Pancreas (tissue), 10 donors: ENCODE measurements at regions not wholly inside any gene's neighbourhood (a gene's known extent, or its start where the extent isn't known, plus 50 kb on each side); places are given as distances from the start of the nearest gene placed in this dataset.

Experiments
- ATAC-seq, 4 donors: fragments of 200-7000 bp; cut with Tn5 transposase; one replicate each; pipeline versions ENCODE4 v1.8.0 to v1.9.1; 2020; ENCODE audit warnings: mild to moderate bottlenecking in 4 of 4, moderate library complexity in 4 of 4
- DNase-seq, 6 donors: peaks; one replicate each; pipeline ENCODE4 v3.0.0-alpha.2; 2020
- FAIRE-seq: peaks from 2 replicates; lab custom pipeline; 2012; peaks lifted over from hg19 to GRCh38; lab: Jason Lieb, UNC
- H3K27ac ChIP-seq, 4 donors: fragments of 200-600 bp; sonication (generic); 1 replicate in 3 of 4; 2 replicates in 1 of 4; pipeline versions ENCODE4 v1.5.0 to v1.8.0; 2020
- H3K27me3 ChIP-seq, 4 donors: fragments of 200-600 bp; one replicate each; pipeline ENCODE4 v1.8.0; 2021
- H3K36me3 ChIP-seq, 3 donors: fragments of 200-600 bp; sonication (generic) in 1 of 3; one replicate each; pipeline versions ENCODE4 v1.5.0 to v1.8.0; 2020 to 2021
- H3K4me1 ChIP-seq, 3 donors: fragments of 200-600 bp; one replicate each; pipeline ENCODE4 v1.8.0; 2021
- H3K4me3 ChIP-seq, 4 donors: fragments of 200-600 bp; sonication (generic) in 2 of 4; one replicate each; pipeline versions ENCODE4 v1.5.0 to v1.8.0; 2020 to 2021
- H3K9me3 ChIP-seq, 4 donors: fragments of 200-600 bp; one replicate each; pipeline ENCODE4 v1.8.0; 2021
- CTCF ChIP-seq, 4 donors: fragments of 200-600 bp; sonication (generic) in 3 of 4; IDR thresholded peaks; one replicate each; pipeline versions ENCODE4 v1.5.0 to v1.8.0; 2021; ENCODE audit warnings: antibody characterized with exemption in 4 of 4
- WGBS, 2 donors: extraction: QIAGEN DNeasy Blood & Tissue Kit; methylation state at CpG; one replicate each; pipeline ENCODE4 v1.1.7; 2013; 5-methylcytosine and 5-hydroxymethylcytosine counted together
- intact Hi-C, 3 donors: fragments of 100-400 bp; cut with DNase I; formaldehyde crosslinking; loops; one replicate each; pipeline versions ENCODE4 v1.11.1 to v1.14.2; 2022
- donor health status: healthy with polysubstance abuse.
- donor health status: DM: no; HTN: no; CAD: no; lungs with moderate emphysema.
- donor health status: DM: no; HTN: no; CAD: no.
- donor health status: control.
- donor health status: control.
- donor health status: Bipolar disorder and iron deficiency.
- donor health status: DM: yes; HTN: yes; CAD: no.
- donor health status: DM: no; HTN: no; CAD: no.
- donor health status: DM: no; HTN: no; CAD: no.
- donor health status: DM: yes; HTN: yes; CAD: no.

DNA sequence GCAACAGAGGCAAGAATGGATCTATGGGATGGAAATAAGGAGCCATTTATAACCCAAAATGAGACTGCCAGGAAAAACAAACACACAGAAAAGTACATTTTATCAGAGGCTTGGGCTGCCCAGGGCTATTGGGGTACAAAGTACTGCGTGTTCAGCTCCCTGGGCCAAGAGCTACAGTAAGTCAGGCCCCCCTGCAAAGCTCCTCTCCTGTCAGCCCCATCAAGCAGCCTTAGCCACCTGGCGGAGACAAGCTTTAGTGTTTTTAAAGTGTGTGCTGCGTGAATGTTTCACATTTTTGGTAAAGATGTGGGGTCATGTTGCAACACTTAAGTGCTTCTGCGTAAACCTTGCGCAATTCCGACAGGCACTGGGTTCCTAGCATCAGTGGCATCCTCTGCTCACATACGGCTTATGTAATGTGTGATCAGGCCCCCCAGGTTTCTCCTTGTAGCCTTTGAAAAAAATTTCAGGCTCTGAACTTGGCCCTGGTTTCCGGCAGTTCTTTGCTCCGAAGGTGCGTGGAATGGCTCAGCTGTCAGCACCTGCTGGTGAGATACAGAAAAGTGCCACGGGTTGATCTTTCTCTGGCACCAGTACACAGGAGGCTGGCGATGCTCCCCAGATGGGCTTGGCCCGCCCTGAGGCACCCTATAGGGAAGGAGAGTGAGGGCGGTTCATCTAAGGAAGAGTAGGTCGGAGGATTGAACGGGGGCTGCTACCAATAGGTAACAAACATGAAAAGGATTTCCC is 198.7 kb upstream of the EEA1 start:
- 50 to 55% methylated on average over 16 of the region's 16 CpGs for WGBS, 2 donors
- peaks cover 0 to under 1% (median 0%) of the 10 kb centered on the region in 3 donors for H3K4me1 ChIP-seq
- intact Hi-C loops, result no loop called here
- no peaks in the 10 kb centered on the region for H3K9me3 ChIP-seq
- DNase-seq, result peak in 4 of 6 donors; percentile 26 to 70 (median 54)
- peak overlapping the region; percentile 37 to 61 (median 52) for H3K27ac ChIP-seq
- peak; percentile 64 to 87 (median 76) for ATAC-seq
- TF ChIP-seq CTCF (IDR thresholded peaks at IDR 0.05), result peak in 1 of 4 donors; percentile 15
- no peak for FAIRE-seq
- no peak overlapping the region for H3K4me3 ChIP-seq
- H3K27me3 ChIP-seq, result no peaks in the 10 kb centered on the region
- H3K36me3 ChIP-seq, result no peaks in the 10 kb centered on the region

DNA sequence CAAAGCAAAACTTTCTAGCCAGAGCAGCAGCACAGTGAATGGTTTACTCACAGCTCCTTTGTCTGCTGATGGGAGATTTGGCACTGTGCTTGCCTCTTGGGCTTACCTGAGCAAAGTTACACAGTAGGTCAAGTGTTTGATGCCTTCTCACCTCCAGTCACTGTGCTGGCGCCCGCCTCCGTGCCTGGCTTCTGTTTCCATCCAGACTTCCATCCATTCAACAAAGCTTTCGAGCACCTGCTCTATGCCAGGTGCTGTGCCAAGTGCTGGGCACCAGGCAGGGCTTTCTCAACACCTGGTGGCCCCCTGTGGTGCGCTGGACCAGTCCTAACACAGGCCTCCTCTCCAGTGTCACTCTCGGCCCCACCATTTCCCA is 199.2 kb upstream of the EEA1 start:
- DNase-seq (peak in 1 of 6 donors; percentile 13), FAIRE-seq (no peak), ATAC-seq (peak; percentile 13 to 38 (median 26))
- no peaks in the 10 kb centered on the region for H3K4me1 ChIP-seq
- no peaks in the 10 kb centered on the region for H3K9me3 ChIP-seq
- H3K36me3 ChIP-seq, result no peaks in the 10 kb centered on the region
- H3K4me3 ChIP-seq, result no peak overlapping the region
- no peaks in the 10 kb centered on the region for H3K27me3 ChIP-seq
- peak overlapping the region; percentile 37 to 61 (median 52) for H3K27ac ChIP-seq
- intact Hi-C loops, result no loop called here
- 65 to 69% methylated on average over 6 of the region's 6 CpGs for WGBS, 2 donors
- TF ChIP-seq CTCF (IDR thresholded peaks at IDR 0.05), result no peak

DNA sequence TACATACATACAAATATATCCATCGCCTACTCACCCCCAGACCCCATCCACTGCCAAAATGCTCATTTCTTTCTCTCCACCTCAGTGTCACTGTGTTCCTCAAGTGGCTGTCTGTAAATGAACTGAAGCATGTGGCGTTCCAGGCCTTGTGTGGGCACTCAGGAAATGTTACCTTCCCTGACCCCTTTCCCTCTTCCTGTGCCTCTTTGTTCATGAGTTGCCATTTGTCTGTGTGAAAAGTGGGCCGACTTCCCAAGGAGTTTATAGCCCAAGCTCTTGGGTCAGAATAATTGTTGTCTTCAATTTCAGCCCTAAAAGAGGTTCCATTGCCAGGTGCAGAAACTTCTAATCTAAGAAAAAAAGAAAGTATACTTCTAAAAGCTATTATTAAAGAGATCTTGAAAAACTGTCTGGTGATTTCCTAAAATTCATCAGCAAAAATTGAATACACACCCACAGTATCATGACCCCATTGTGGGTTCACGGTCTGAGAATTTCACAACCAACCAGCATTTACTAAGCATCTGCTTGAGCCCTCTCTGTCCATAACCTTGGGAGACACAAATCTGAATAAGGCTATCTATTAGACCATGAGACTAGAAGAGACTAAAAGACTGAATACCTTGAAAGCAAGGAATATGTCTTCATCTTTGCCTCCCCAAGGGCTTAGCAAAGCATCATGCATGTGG is 201.4 kb upstream of the EEA1 start:
- ATAC-seq (no peak), DNase-seq (no peak), FAIRE-seq (no peak)
- no peaks in the 10 kb centered on the region for H3K36me3 ChIP-seq
- H3K9me3 ChIP-seq, result no peaks in the 10 kb centered on the region
- no peak overlapping the region for H3K4me3 ChIP-seq
- no peak overlapping the region for H3K27ac ChIP-seq
- intact Hi-C loops, result no loop called here
- 79 to 80% methylated on average over 4 of the region's 4 CpGs for WGBS, 2 donors
- peaks cover 0 to 5% (median 0%) of the 10 kb centered on the region in 3 donors for H3K4me1 ChIP-seq
- TF ChIP-seq CTCF (IDR thresholded peaks at IDR 0.05), result no peak
- no peaks in the 10 kb centered on the region for H3K27me3 ChIP-seq

GRCh38 chr12:93133361-93133760 is 204.3 kb upstream of the EEA1 start:
- no peak for ATAC-seq
- FAIRE-seq, result no peak
- intact Hi-C loops, result no loop called here
- no peak for TF ChIP-seq CTCF (IDR thresholded peaks at IDR 0.05)
- 88 to 95% methylated on average over 5 of the region's 5 CpGs for WGBS, 2 donors
- no peak for DNase-seq
- no peaks in the 10 kb centered on the region for H3K36me3 ChIP-seq
- no peaks in the 10 kb centered on the region for H3K27me3 ChIP-seq
- no peak overlapping the region for H3K4me3 ChIP-seq
- H3K4me1 ChIP-seq, result peaks cover 0 to 10% (median 0%) of the 10 kb centered on the region in 3 donors
- no peaks in the 10 kb centered on the region for H3K9me3 ChIP-seq
- no peak overlapping the region for H3K27ac ChIP-seq
